ENCODE measurements at regions not wholly inside any gene's neighbourhood (a gene's known extent, or its start where the extent isn't known, plus 50 kb on each side); places are given as distances from the start of the nearest gene placed in this dataset.

DNA sequence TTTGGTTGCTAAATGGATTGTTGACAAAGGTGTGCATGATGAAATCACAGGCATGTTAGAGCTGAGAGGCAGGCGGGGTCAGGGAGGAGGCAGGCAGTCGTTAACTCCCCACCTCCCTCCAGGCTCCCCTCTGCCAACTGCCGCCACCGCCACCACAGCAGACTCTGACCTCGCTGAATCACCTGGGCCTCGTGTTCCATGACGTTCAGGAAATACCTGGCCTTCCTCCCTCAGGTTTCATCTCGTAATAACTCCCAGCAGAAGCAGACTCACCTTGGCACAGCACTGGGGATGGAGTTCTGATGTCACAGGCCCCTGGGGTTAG is 198.5 kb downstream of the KATNAL1 start:
- Histone ChIP-seq H3K27ac (no peak overlapping the region), H3K27me3 (no peaks in the 10 kb centered on the region), H3K4me3 (no peak overlapping the region), H3K4me1 (peaks cover 0 to 29% of the 10 kb centered on the region in 2 donors), H3K9me3 (no peaks in the 10 kb centered on the region), H3K36me3 (no peaks in the 10 kb centered on the region)
- DNase-seq (peak in 3 of 4 donors; percentile 64 to 89 (median 84)), ATAC-seq (peak; percentile 78)
- intact Hi-C loops (cut with DNase I), result no loop called here
- TF ChIP-seq, protein P1, sequence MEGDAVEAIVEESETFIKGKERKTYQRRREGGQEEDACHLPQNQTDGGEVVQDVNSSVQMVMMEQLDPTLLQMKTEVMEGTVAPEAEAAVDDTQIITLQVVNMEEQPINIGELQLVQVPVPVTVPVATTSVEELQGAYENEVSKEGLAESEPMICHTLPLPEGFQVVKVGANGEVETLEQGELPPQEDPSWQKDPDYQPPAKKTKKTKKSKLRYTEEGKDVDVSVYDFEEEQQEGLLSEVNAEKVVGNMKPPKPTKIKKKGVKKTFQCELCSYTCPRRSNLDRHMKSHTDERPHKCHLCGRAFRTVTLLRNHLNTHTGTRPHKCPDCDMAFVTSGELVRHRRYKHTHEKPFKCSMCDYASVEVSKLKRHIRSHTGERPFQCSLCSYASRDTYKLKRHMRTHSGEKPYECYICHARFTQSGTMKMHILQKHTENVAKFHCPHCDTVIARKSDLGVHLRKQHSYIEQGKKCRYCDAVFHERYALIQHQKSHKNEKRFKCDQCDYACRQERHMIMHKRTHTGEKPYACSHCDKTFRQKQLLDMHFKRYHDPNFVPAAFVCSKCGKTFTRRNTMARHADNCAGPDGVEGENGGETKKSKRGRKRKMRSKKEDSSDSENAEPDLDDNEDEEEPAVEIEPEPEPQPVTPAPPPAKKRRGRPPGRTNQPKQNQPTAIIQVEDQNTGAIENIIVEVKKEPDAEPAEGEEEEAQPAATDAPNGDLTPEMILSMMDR (IDR thresholded peaks at IDR 0.05), result no peak

DNA sequence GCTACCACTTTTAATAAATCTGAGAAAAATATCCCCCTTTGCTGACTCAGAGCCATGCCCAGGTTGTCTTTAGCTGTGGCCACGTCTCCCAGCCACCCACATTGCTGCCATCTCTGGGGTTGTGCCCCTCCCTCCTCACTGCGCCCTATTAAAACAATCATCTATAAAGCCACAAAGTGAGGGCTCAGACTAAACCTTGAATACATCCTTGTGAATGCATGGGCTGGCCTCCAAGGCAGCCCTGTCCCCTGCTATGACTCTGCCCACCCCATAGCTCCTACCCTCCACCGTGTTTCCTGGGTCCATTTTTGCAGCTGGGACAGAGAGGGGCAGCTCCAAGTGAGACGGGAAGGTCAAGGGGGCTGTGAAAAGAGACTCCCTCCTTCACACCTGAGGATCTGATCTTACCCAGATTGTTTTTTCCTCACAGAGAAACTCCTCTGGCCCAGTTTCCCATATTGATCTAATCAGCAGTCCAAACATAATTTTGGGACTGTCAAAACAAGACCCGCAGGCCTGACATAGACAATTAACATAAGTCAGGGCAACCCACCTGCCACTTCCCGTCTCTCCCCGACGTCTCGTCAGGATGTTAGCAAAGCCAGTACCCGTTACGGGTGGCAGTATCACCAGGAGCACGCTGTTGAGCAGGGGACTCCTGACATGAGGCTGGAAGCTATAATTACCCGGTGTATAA is 199.0 kb downstream of the KATNAL1 start:
- TF ChIP-seq, protein P1 (IDR thresholded peaks at IDR 0.05), result no peak
- intact Hi-C loops (cut with DNase I), result no loop called here
- no peak overlapping the region for H3K27ac ChIP-seq
- no peaks in the 10 kb centered on the region for H3K27me3 ChIP-seq
- ATAC-seq, result no peak
- peaks cover 0 to 28% of the 10 kb centered on the region in 2 donors for H3K4me1 ChIP-seq
- no peaks in the 10 kb centered on the region for H3K36me3 ChIP-seq
- H3K9me3 ChIP-seq, result no peaks in the 10 kb centered on the region
- no peak for DNase-seq
- no peak overlapping the region for H3K4me3 ChIP-seq

DNA sequence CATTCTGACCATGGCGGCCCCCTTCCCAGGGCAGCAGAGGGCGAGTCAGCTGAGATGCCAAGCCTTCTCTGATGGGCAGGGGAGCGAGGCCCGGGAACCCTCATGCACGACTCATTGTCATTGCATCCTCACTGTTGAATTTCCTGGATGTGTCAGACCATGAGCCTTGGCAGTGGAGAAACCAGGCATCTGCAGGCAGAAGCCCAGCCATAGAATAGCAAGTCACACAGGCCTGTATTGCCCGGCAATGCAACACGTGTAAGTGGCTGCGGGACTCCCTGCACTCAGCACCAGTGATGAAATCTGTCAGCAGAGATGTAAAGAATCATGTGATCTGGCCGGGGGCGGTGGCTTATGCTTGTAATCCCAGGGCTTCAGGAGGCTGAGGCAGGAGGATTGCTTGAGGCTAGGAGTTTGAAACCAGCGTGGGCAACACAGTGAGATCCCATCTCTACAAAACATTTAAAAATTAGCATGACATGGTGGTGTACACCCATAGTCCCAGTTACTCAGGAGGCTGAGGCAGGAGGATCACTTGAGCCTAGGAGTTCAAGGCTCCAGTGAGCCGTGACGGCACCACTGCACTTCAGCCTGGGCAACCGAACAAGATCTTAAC is 199.7 kb downstream of the KATNAL1 start:
- peak overlapping the region in 1 of 2 donors; percentile 75 for H3K27ac ChIP-seq
- H3K9me3 ChIP-seq, result no peaks in the 10 kb centered on the region
- TF ChIP-seq, protein P1 (IDR thresholded peaks at IDR 0.05), result no peak
- ATAC-seq, result peak; percentile 5
- H3K36me3 ChIP-seq, result no peaks in the 10 kb centered on the region
- no peak overlapping the region for H3K4me3 ChIP-seq
- no peaks in the 10 kb centered on the region for H3K27me3 ChIP-seq
- peaks cover 0 to 28% of the 10 kb centered on the region in 2 donors for H3K4me1 ChIP-seq
- DNase-seq, result peak in 1 of 4 donors; percentile 61
- intact Hi-C loops (cut with DNase I), result no loop called here

DNA sequence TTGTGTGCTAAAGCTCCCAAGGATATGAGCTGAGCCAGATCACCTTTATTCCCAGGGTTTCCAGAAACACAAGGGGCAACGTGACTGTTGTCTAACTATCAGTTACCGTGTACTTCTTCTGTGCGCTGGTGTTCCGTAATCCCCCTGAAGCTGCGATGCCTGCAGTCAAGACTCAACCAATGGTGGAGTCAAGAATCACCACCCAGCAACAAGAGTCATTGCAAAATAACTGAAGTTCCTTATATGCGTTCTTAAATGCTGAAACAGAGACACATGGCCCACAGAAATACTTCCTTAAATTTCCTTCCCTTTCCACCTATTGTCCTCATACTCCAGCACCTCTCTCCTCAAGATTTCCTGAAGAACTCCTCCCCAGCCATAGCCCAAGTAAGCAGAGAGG is 200.2 kb downstream of the KATNAL1 start:
- no peaks in the 10 kb centered on the region for H3K36me3 ChIP-seq
- peak; percentile 7 for ATAC-seq
- no peak overlapping the region for H3K4me3 ChIP-seq
- no peaks in the 10 kb centered on the region for H3K27me3 ChIP-seq
- TF ChIP-seq, protein P1 (IDR thresholded peaks at IDR 0.05), result no peak
- no peaks in the 10 kb centered on the region for H3K9me3 ChIP-seq
- peaks cover 0 to 28% of the 10 kb centered on the region in 2 donors for H3K4me1 ChIP-seq
- intact Hi-C loops (cut with DNase I), result no loop called here
- H3K27ac ChIP-seq, result peak overlapping the region in 1 of 2 donors; percentile 75
- peak in 1 of 4 donors; percentile 50 for DNase-seq

DNA sequence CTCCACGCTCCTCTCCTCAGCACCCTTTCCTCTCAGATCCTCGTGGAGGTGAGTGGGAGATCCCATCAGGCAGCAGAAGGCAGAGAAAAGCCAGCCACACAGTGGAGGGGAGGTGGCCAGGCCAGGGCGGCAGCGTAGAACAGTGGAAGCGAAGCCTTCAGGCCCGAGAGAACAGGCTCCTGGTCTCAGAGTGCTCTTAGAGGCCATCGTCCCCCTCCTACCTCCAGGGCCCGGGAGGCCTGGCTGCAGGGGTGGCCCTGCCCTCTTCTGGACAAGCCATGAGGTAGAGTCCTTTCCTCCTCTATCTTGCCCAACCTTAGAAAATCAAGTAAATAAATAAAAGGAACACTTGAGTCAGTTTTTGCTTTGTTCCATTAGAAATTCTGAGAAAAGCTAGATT is 202.0 kb downstream of the KATNAL1 start:
- H3K4me1 ChIP-seq, result peaks cover 0 to 28% of the 10 kb centered on the region in 2 donors
- intact Hi-C loops (cut with DNase I), result no loop called here
- H3K27ac ChIP-seq, result no peak overlapping the region
- no peaks in the 10 kb centered on the region for H3K27me3 ChIP-seq
- peak; percentile 74 for ATAC-seq
- H3K36me3 ChIP-seq, result no peaks in the 10 kb centered on the region
- H3K9me3 ChIP-seq, result no peaks in the 10 kb centered on the region
- TF ChIP-seq, protein P1 (IDR thresholded peaks at IDR 0.05), result no peak
- no peak overlapping the region for H3K4me3 ChIP-seq
- DNase-seq, result peak in 1 of 4 donors; percentile 55

All from left lung (tissue), 4 donors.